ENCODE measurements at regions not wholly inside any gene's neighbourhood (a gene's known extent, or its start where the extent isn't known, plus 50 kb on each side); places are given as distances from the start of the nearest gene placed in this dataset.
A peak's percentile ranks its signal among the peaks of the same experiment; 100 is the strongest.

- no peak for TF ChIP-seq CTCF (IDR thresholded peaks at IDR 0.05)
- Histone ChIP-seq H3K4me3 (no peak overlapping the region), H3K36me3 (ENCODE audit: low read depth) (no peaks in the 10 kb centered on the region), H3K9me3 (no peaks in the 10 kb centered on the region), H3K4me1 (ENCODE audit: low read depth) (no peaks in the 10 kb centered on the region)
- ATAC-seq (no peak), DNase-seq (no peak)
- intact Hi-C loops (cut with DNase I, micrococcal nuclease) = no loop called here
These were observed 579.1 kb downstream of the CCSER2 start for GRCh38 chr10:84907461-84908009.

- H3K9me3 ChIP-seq = no peaks in the 10 kb centered on the region
- H3K4me1 ChIP-seq (ENCODE audit: low read depth) = no peaks in the 10 kb centered on the region
- H3K4me3 ChIP-seq = no peak overlapping the region
- H3K36me3 ChIP-seq (ENCODE audit: low read depth) = no peaks in the 10 kb centered on the region
- no peak for ATAC-seq
- no peak for TF ChIP-seq CTCF (IDR thresholded peaks at IDR 0.05)
- intact Hi-C loops (cut with DNase I, micrococcal nuclease) = no loop called here
- DNase-seq = no peak
These were observed 580.1 kb downstream of the CCSER2 start for GRCh38 chr10:84908491-84908890.

GRCh38 chr10:84921701-84922100 lies 593.3 kb downstream of the CCSER2 start:
- DNase-seq = no peak
- intact Hi-C loops (cut with DNase I, micrococcal nuclease) = no loop called here
- Histone ChIP-seq H3K4me1 (ENCODE audit: low read depth) (no peaks in the 10 kb centered on the region), H3K4me3 (no peak overlapping the region), H3K9me3 (peaks cover 4% of the 10 kb centered on the region), H3K36me3 (ENCODE audit: low read depth) (no peaks in the 10 kb centered on the region)
- no peak for TF ChIP-seq CTCF (IDR thresholded peaks at IDR 0.05)
- ATAC-seq = no peak

GRCh38 chr10:84924131-84924530 lies 595.7 kb downstream of the CCSER2 start:
- no peak for ATAC-seq
- no peak for TF ChIP-seq CTCF (IDR thresholded peaks at IDR 0.05)
- Histone ChIP-seq H3K4me3 (no peak overlapping the region), H3K9me3 (no peaks in the 10 kb centered on the region), H3K36me3 (ENCODE audit: low read depth) (no peaks in the 10 kb centered on the region), H3K4me1 (ENCODE audit: low read depth) (no peaks in the 10 kb centered on the region)
- no peak for DNase-seq
- intact Hi-C loops (cut with DNase I, micrococcal nuclease) = no loop called here

GRCh38 chr10:84925495-84925894 lies 597.1 kb downstream of the CCSER2 start:
- Histone ChIP-seq H3K9me3 (no peaks in the 10 kb centered on the region), H3K4me3 (no peak overlapping the region), H3K4me1 (ENCODE audit: low read depth) (no peaks in the 10 kb centered on the region), H3K36me3 (ENCODE audit: low read depth) (no peaks in the 10 kb centered on the region)
- intact Hi-C loops (cut with DNase I, micrococcal nuclease) = no loop called here
- ATAC-seq (no peak), DNase-seq (no peak)
- no peak for TF ChIP-seq CTCF (IDR thresholded peaks at IDR 0.05)

GRCh38 chr10:84933402-84933801 lies 605.0 kb downstream of the CCSER2 start:
- Histone ChIP-seq H3K4me1 (ENCODE audit: low read depth) (no peaks in the 10 kb centered on the region), H3K9me3 (no peaks in the 10 kb centered on the region), H3K4me3 (no peak overlapping the region), H3K36me3 (ENCODE audit: low read depth) (no peaks in the 10 kb centered on the region)
- DNase-seq (peak in 2 of 3 donors; percentile 36 to 55), ATAC-seq (peak; percentile 61)
- intact Hi-C loops (cut with DNase I, micrococcal nuclease) = no loop called here
- TF ChIP-seq CTCF (IDR thresholded peaks at IDR 0.05) = no peak

All from mucosa of descending colon (tissue), 3 donors.